ENCODE measurements at regions not wholly inside any gene's neighbourhood (a gene's known extent, or its start where the extent isn't known, plus 50 kb on each side); places are given as distances from the start of the nearest gene placed in this dataset.

- TF ChIP-seq CTCF (IDR thresholded peaks at IDR 0.05): no peak
- DNase-seq (no peak), ATAC-seq (no peak)
- intact Hi-C loops (cut with DNase I): no loop called here
- no peaks in the 10 kb centered on the region for H3K4me1 ChIP-seq
- no peaks in the 10 kb centered on the region for H3K36me3 ChIP-seq
- 89 to 97% methylated on average over 1 of the region's 1 CpG for WGBS, 2 donors
- no peak overlapping the region for H3K27ac ChIP-seq
- H3K9me3 ChIP-seq: no peaks in the 10 kb centered on the region
- H3K27me3 ChIP-seq: no peaks in the 10 kb centered on the region
- no peak overlapping the region for H3K4me3 ChIP-seq
Observed at GRCh38 chr1:80447526-80447925, 1353.2 kb upstream of the ADGRL2 start.

GRCh38 chr1:80445033-80445432, 1355.7 kb upstream of the ADGRL2 start:
- H3K9me3 ChIP-seq: no peaks in the 10 kb centered on the region
- intact Hi-C loops (cut with DNase I): no loop called here
- ATAC-seq (no peak), DNase-seq (no peak)
- H3K27me3 ChIP-seq: no peaks in the 10 kb centered on the region
- 52 to 72% methylated on average over 4 of the region's 4 CpGs for WGBS, 2 donors
- H3K4me1 ChIP-seq: no peaks in the 10 kb centered on the region
- H3K27ac ChIP-seq: no peak overlapping the region
- H3K36me3 ChIP-seq: no peaks in the 10 kb centered on the region
- no peak overlapping the region for H3K4me3 ChIP-seq
- no peak for TF ChIP-seq CTCF (IDR thresholded peaks at IDR 0.05)

GRCh38 chr1:80444171-80444570, 1356.6 kb upstream of the ADGRL2 start:
- H3K4me1 ChIP-seq: no peaks in the 10 kb centered on the region
- ATAC-seq: no peak
- DNase-seq: no peak
- H3K27me3 ChIP-seq: no peaks in the 10 kb centered on the region
- 67 to 73% methylated on average over 3 of the region's 3 CpGs for WGBS, 2 donors
- no peaks in the 10 kb centered on the region for H3K9me3 ChIP-seq
- no peak overlapping the region for H3K4me3 ChIP-seq
- H3K36me3 ChIP-seq: no peaks in the 10 kb centered on the region
- TF ChIP-seq CTCF (IDR thresholded peaks at IDR 0.05): no peak
- intact Hi-C loops (cut with DNase I): no loop called here
- H3K27ac ChIP-seq: no peak overlapping the region

GRCh38 chr1:80441664-80442063, 1359.1 kb upstream of the ADGRL2 start:
- WGBS, 2 donors: 69 to 80% methylated on average over 7 of the region's 7 CpGs
- no peak for TF ChIP-seq CTCF (IDR thresholded peaks at IDR 0.05)
- intact Hi-C loops (cut with DNase I): no loop called here

GRCh38 chr1:80436851-80437250, 1363.9 kb upstream of the ADGRL2 start:
- ATAC-seq (no peak), DNase-seq (no peak)
- no peaks in the 10 kb centered on the region for H3K4me1 ChIP-seq
- intact Hi-C loops (cut with DNase I): no loop called here
- no peak overlapping the region for H3K4me3 ChIP-seq
- peaks cover 0 to 5% (median 0%) of the 10 kb centered on the region in 11 donors for H3K9me3 ChIP-seq
- WGBS, 2 donors: 82 to 88% methylated on average over 1 of the region's 1 CpG
- no peak for TF ChIP-seq CTCF (IDR thresholded peaks at IDR 0.05)
- H3K36me3 ChIP-seq: no peaks in the 10 kb centered on the region
- no peak overlapping the region for H3K27ac ChIP-seq
- no peaks in the 10 kb centered on the region for H3K27me3 ChIP-seq

More at GRCh38 chr1:80441664-80442063, 1359.1 kb upstream of the ADGRL2 start:
- ATAC-seq: no peak
- Histone ChIP-seq H3K27ac (no peak overlapping the region), H3K9me3 (no peaks in the 10 kb centered on the region), H3K4me3 (no peak overlapping the region), H3K36me3 (no peaks in the 10 kb centered on the region), H3K4me1 (no peaks in the 10 kb centered on the region), H3K27me3 (no peaks in the 10 kb centered on the region)
- no peak for DNase-seq
